ENCODE measurements at regions not wholly inside any gene's neighbourhood (a gene's known extent, or its start where the extent isn't known, plus 50 kb on each side); places are given as distances from the start of the nearest gene placed in this dataset.
"Not testable (repeated sequence)": the region's sequence is repeated elsewhere in the genome, so short reads cannot be mapped to it uniquely, and the experiment has no call there.

GRCh38 chr5:23437011-23437410, 70.4 kb upstream of the PRDM9 start:
- TF ChIP-seq CTCF (IDR thresholded peaks at IDR 0.05): no peak
- TF ChIP-seq POLR2A (IDR thresholded peaks at IDR 0.05): no peak
- no peak overlapping the region for H3K4me3 ChIP-seq (ENCODE audit: low read depth, poor library complexity, severe bottlenecking)
- no peak for DNase-seq (ENCODE audit: low spot score in 2 of 2)
- intact Hi-C loops (cut with DNase I; ENCODE audit: low total_unique reads): no loop called here

GRCh38 chr5:23433534-23434315, 73.7 kb upstream of the PRDM9 start:
- no peak for DNase-seq (ENCODE audit: low spot score in 2 of 2)
- WGBS, 2 donors: 94 to 95% methylated on average over 8 of the region's 8 CpGs
- no peak overlapping the region for H3K4me3 ChIP-seq (ENCODE audit: low read depth, poor library complexity, severe bottlenecking)
- intact Hi-C loops (cut with DNase I; ENCODE audit: low total_unique reads): no loop called here
- TF ChIP-seq CTCF (IDR thresholded peaks at IDR 0.05) (no peak), POLR2A (IDR thresholded peaks at IDR 0.05) (no peak)

- TF ChIP-seq CTCF (IDR thresholded peaks at IDR 0.05): no peak
- TF ChIP-seq POLR2A (IDR thresholded peaks at IDR 0.05): no peak
- no peak for DNase-seq (ENCODE audit: low spot score in 2 of 2)
- H3K4me3 ChIP-seq (ENCODE audit: low read depth, poor library complexity, severe bottlenecking): no peak overlapping the region
- 70 to 73% methylated on average over 1 of the region's 1 CpG for WGBS, 2 donors
- intact Hi-C loops (cut with DNase I; ENCODE audit: low total_unique reads): loop anchor here (10.0 kb wide), 1 partner anchor 696 kb away; no protein-coding TSS in a partner anchor
Measured at GRCh38 chr5:23428705-23429104, 78.7 kb upstream of the PRDM9 start.

GRCh38 chr5:23420214-23420613, 87.2 kb upstream of the PRDM9 start:
- not testable (repeated sequence) for DNase-seq (ENCODE audit: low spot score in 2 of 2)
- intact Hi-C loops (cut with DNase I; ENCODE audit: low total_unique reads): loop anchor here (10.0 kb wide), 1 partner anchor 705 kb away; no protein-coding TSS in a partner anchor
- WGBS, 2 donors: 88% methylated on average over 3 of the region's 3 CpGs

GRCh38 chr5:23419115-23419514, 88.3 kb upstream of the PRDM9 start:
- 17 to 37% methylated on average over 1 of the region's 1 CpG for WGBS, 2 donors
- TF ChIP-seq POLR2A (IDR thresholded peaks at IDR 0.05): no peak
- intact Hi-C loops (cut with DNase I; ENCODE audit: low total_unique reads): no loop called here
- DNase-seq (ENCODE audit: low spot score in 2 of 2): no peak
- H3K4me3 ChIP-seq (ENCODE audit: low read depth, poor library complexity, severe bottlenecking): no peak overlapping the region

More at GRCh38 chr5:23420214-23420613, 87.2 kb upstream of the PRDM9 start:
- H3K4me3 ChIP-seq (ENCODE audit: low read depth, poor library complexity, severe bottlenecking): not testable (repeated sequence)

GRCh38 chr5:23412515-23412914, 94.9 kb upstream of the PRDM9 start:
- no peak overlapping the region for H3K4me3 ChIP-seq (ENCODE audit: low read depth, poor library complexity, severe bottlenecking)
- intact Hi-C loops (cut with DNase I; ENCODE audit: low total_unique reads): no loop called here
- DNase-seq (ENCODE audit: low spot score in 2 of 2): no peak
- no peak for TF ChIP-seq POLR2A (IDR thresholded peaks at IDR 0.05)
- no peak for TF ChIP-seq CTCF (IDR thresholded peaks at IDR 0.05)
- WGBS, 2 donors: 67 to 74% methylated on average over 3 of the region's 3 CpGs

- 40 to 67% methylated on average over 2 of the region's 2 CpGs for WGBS, 2 donors
- no peak for DNase-seq (ENCODE audit: low spot score in 2 of 2)
- intact Hi-C loops (cut with DNase I; ENCODE audit: low total_unique reads): no loop called here
- no peak for TF ChIP-seq POLR2A (IDR thresholded peaks at IDR 0.05)
- TF ChIP-seq CTCF (IDR thresholded peaks at IDR 0.05): no peak
- no peak overlapping the region for H3K4me3 ChIP-seq (ENCODE audit: low read depth, poor library complexity, severe bottlenecking)
Measured at GRCh38 chr5:23411994-23412393, 95.4 kb upstream of the PRDM9 start.
